ENCODE measurements at regions not wholly inside any gene's neighbourhood (a gene's known extent, or its start where the extent isn't known, plus 50 kb on each side); places are given as distances from the start of the nearest gene placed in this dataset.

- ChIA-PET POLR2A (no interaction called here), CTCF (no interaction called here)
- DNase-seq (ENCODE audit: extremely low spot score): no peak
- TF ChIP-seq LEF1 (IDR thresholded peaks at IDR 0.05; ENCODE audit: borderline replicate concordance) (no peak), SUZ12 (IDR thresholded peaks at IDR 0.05) (no peak), FOXA1 (IDR thresholded peaks at IDR 0.05) (no peak), ELF4 (IDR thresholded peaks at IDR 0.05) (no peak), HDGF (IDR thresholded peaks at IDR 0.05; ENCODE audit: borderline replicate concordance) (no peak), SP1 (IDR thresholded peaks at IDR 0.05) (no peak), TARDBP (IDR thresholded peaks at IDR 0.05) (no peak), CTBP1 (IDR thresholded peaks at IDR 0.05; ENCODE audit: borderline replicate concordance) (no peak), FOXM1 (IDR thresholded peaks at IDR 0.05; ENCODE audit: borderline replicate concordance) (no peak), NFRKB (IDR thresholded peaks at IDR 0.05) (no peak)
Measured at GRCh38 chr4:167456619-167457018, 222.3 kb upstream of the SPOCK3 start.

GRCh38 chr4:167469436-167469835 is 235.1 kb upstream of the SPOCK3 start:
- no peak for TF ChIP-seq ELF4 (IDR thresholded peaks at IDR 0.05)
- TF ChIP-seq SP1 (IDR thresholded peaks at IDR 0.05): no peak
- TF ChIP-seq ARNT (IDR thresholded peaks at IDR 0.05): no peak
- TF ChIP-seq LEF1 (IDR thresholded peaks at IDR 0.05; ENCODE audit: borderline replicate concordance): no peak
- TF ChIP-seq CTBP1 (IDR thresholded peaks at IDR 0.05; ENCODE audit: borderline replicate concordance): no peak
- DNase-seq (ENCODE audit: extremely low spot score): no peak
- POLR2A ChIA-PET: no interaction called here
- CTCF ChIA-PET: no interaction called here

GRCh38 chr4:167475951-167476350 is 241.7 kb upstream of the SPOCK3 start:
- ChIA-PET CTCF (no interaction called here), POLR2A (no interaction called here)
- no peak for DNase-seq (ENCODE audit: extremely low spot score)
- TF ChIP-seq BHLHE40 (IDR thresholded peaks at IDR 0.05; ENCODE audit: borderline replicate concordance) (no peak), PKNOX1 (IDR thresholded peaks at IDR 0.05) (no peak), ZNF384 (IDR thresholded peaks at IDR 0.05) (no peak), CTBP1 (IDR thresholded peaks at IDR 0.05; ENCODE audit: borderline replicate concordance) (no peak), ELF4 (IDR thresholded peaks at IDR 0.05) (no peak), L3MBTL2 (conservative IDR thresholded peaks at IDR 0.05) (no peak), ARNT (IDR thresholded peaks at IDR 0.05) (no peak), FOXA1 (IDR thresholded peaks at IDR 0.05) (no peak), FOXM1 (IDR thresholded peaks at IDR 0.05; ENCODE audit: borderline replicate concordance) (no peak), HDGF (IDR thresholded peaks at IDR 0.05; ENCODE audit: borderline replicate concordance) (no peak), SUZ12 (IDR thresholded peaks at IDR 0.05) (no peak), SP1 (IDR thresholded peaks at IDR 0.05) (no peak), NFRKB (IDR thresholded peaks at IDR 0.05) (no peak), FOXK2 (IDR thresholded peaks at IDR 0.05) (no peak), TARDBP (IDR thresholded peaks at IDR 0.05) (no peak), LEF1 (IDR thresholded peaks at IDR 0.05; ENCODE audit: borderline replicate concordance) (no peak)

- ChIA-PET CTCF (no interaction called here), POLR2A (no interaction called here)
- TF ChIP-seq FOXM1 (IDR thresholded peaks at IDR 0.05; ENCODE audit: borderline replicate concordance) (no peak), ZNF384 (IDR thresholded peaks at IDR 0.05) (no peak), ELF4 (IDR thresholded peaks at IDR 0.05) (no peak), CTBP1 (IDR thresholded peaks at IDR 0.05; ENCODE audit: borderline replicate concordance) (no peak), NFRKB (IDR thresholded peaks at IDR 0.05) (no peak), FOXK2 (IDR thresholded peaks at IDR 0.05) (no peak), SUZ12 (IDR thresholded peaks at IDR 0.05) (no peak), TARDBP (IDR thresholded peaks at IDR 0.05) (no peak), HDGF (IDR thresholded peaks at IDR 0.05; ENCODE audit: borderline replicate concordance) (no peak), SP1 (IDR thresholded peaks at IDR 0.05) (no peak), ARNT (IDR thresholded peaks at IDR 0.05) (no peak), L3MBTL2 (conservative IDR thresholded peaks at IDR 0.05) (no peak), BHLHE40 (IDR thresholded peaks at IDR 0.05; ENCODE audit: borderline replicate concordance) (no peak)
- DNase-seq (ENCODE audit: extremely low spot score): no peak
Measured at GRCh38 chr4:167492007-167492406, 257.7 kb upstream of the SPOCK3 start.

- ChIA-PET CTCF (no interaction called here), POLR2A (no interaction called here)
- no peak for DNase-seq (ENCODE audit: extremely low spot score)
- TF ChIP-seq FOXA1 (IDR thresholded peaks at IDR 0.05) (no peak), LEF1 (IDR thresholded peaks at IDR 0.05; ENCODE audit: borderline replicate concordance) (no peak), ARNT (IDR thresholded peaks at IDR 0.05) (no peak), L3MBTL2 (conservative IDR thresholded peaks at IDR 0.05) (no peak), SP1 (IDR thresholded peaks at IDR 0.05) (no peak), FOXK2 (IDR thresholded peaks at IDR 0.05) (no peak), ELF4 (IDR thresholded peaks at IDR 0.05) (no peak), PKNOX1 (IDR thresholded peaks at IDR 0.05) (no peak), SUZ12 (IDR thresholded peaks at IDR 0.05) (no peak), FOXM1 (IDR thresholded peaks at IDR 0.05; ENCODE audit: borderline replicate concordance) (no peak), TARDBP (IDR thresholded peaks at IDR 0.05) (no peak), CTBP1 (IDR thresholded peaks at IDR 0.05; ENCODE audit: borderline replicate concordance) (no peak), NFRKB (IDR thresholded peaks at IDR 0.05) (no peak), ZNF384 (IDR thresholded peaks at IDR 0.05) (no peak)
Measured at GRCh38 chr4:167509551-167509950, 275.3 kb upstream of the SPOCK3 start.

GRCh38 chr4:167524091-167524490 is 289.8 kb upstream of the SPOCK3 start:
- ChIA-PET CTCF (no interaction called here), POLR2A (no interaction called here)
- DNase-seq (ENCODE audit: extremely low spot score): no peak
- TF ChIP-seq HDGF (IDR thresholded peaks at IDR 0.05; ENCODE audit: borderline replicate concordance) (no peak), FOXM1 (IDR thresholded peaks at IDR 0.05; ENCODE audit: borderline replicate concordance) (no peak), NFRKB (IDR thresholded peaks at IDR 0.05) (no peak), BHLHE40 (IDR thresholded peaks at IDR 0.05; ENCODE audit: borderline replicate concordance) (no peak)

- no peak for TF ChIP-seq FOXA1 (IDR thresholded peaks at IDR 0.05)
- TF ChIP-seq FOXM1 (IDR thresholded peaks at IDR 0.05; ENCODE audit: borderline replicate concordance): no peak
- TF ChIP-seq SUZ12 (IDR thresholded peaks at IDR 0.05): no peak
- no peak for TF ChIP-seq LEF1 (IDR thresholded peaks at IDR 0.05; ENCODE audit: borderline replicate concordance)
- no peak for TF ChIP-seq PKNOX1 (IDR thresholded peaks at IDR 0.05)
- no peak for TF ChIP-seq FOXK2 (IDR thresholded peaks at IDR 0.05)
- no peak for TF ChIP-seq ZNF384 (IDR thresholded peaks at IDR 0.05)
- no peak for TF ChIP-seq CTBP1 (IDR thresholded peaks at IDR 0.05; ENCODE audit: borderline replicate concordance)
- TF ChIP-seq NFRKB (IDR thresholded peaks at IDR 0.05): no peak
- ChIA-PET CTCF (interaction anchor here (0.9 kb wide), 1 partner anchor 201 kb away, joined by 5 read pairs; no protein-coding TSS in a partner anchor), POLR2A (no interaction called here)
- DNase-seq (ENCODE audit: extremely low spot score): no peak
Measured at GRCh38 chr4:167537761-167538160, 303.5 kb upstream of the SPOCK3 start.
